H9 (cell line): ENCODE measurements at regions not wholly inside any gene's neighbourhood (a gene's known extent, or its start where the extent isn't known, plus 50 kb on each side); places are given as distances from the start of the nearest gene placed in this dataset.
A peak's percentile ranks its signal among the peaks of the same experiment; 100 is the strongest.
"Not testable (repeated sequence)": the region's sequence is repeated elsewhere in the genome, so short reads cannot be mapped to it uniquely, and the experiment has no call there.

Experiments used
- DNase-seq: peaks from one replicate; pipeline ENCODE4 v3.0.0-alpha.2; 2017
- H2AFZ ChIP-seq: one replicate; pipeline ENCODE4 v1.6.1; 2013; ENCODE audit warnings: mild to moderate bottlenecking, low read length, control low read depth, moderate library complexity
- H2AK5ac ChIP-seq: 2 replicates; pipeline ENCODE4 v1.6.1; 2013; ENCODE audit warnings: low read length, control low read depth, mixed read lengths; ENCODE audit not compliant: insufficient read length
- H2BK120ac ChIP-seq: one replicate; pipeline ENCODE4 v1.6.1; 2013; ENCODE audit warnings: low read depth, mild to moderate bottlenecking, low read length, control low read depth, inconsistent platforms; ENCODE audit not compliant: poor library complexity, severe bottlenecking
- H2BK12ac ChIP-seq: 2 replicates; pipeline ENCODE4 v1.6.1; 2013; ENCODE audit warnings: low read length, control low read depth, mixed read lengths, low read depth; ENCODE audit not compliant: insufficient read length
- H2BK15ac ChIP-seq: 2 replicates; pipeline ENCODE4 v1.6.1; 2013; ENCODE audit warnings: low read depth, low read length, control low read depth
- H2BK20ac ChIP-seq: one replicate; pipeline ENCODE4 v1.6.1; 2013; ENCODE audit warnings: low read depth, mild to moderate bottlenecking, low read length, control low read depth, inconsistent platforms; ENCODE audit not compliant: poor library complexity, severe bottlenecking
- H2BK5ac ChIP-seq: 2 replicates; pipeline ENCODE4 v1.6.1; 2013; ENCODE audit warnings: low read length, control low read depth, mixed read lengths; ENCODE audit not compliant: insufficient read length
- H3K14ac ChIP-seq: 2 replicates; pipeline ENCODE4 v1.6.1; 2013; ENCODE audit warnings: low read length, control low read depth; ENCODE audit not compliant: insufficient read depth
- H3K18ac ChIP-seq: 2 replicates; pipeline ENCODE4 v1.6.1; 2013; ENCODE audit warnings: low read depth, mild to moderate bottlenecking, mixed read lengths, low read length, control low read depth; ENCODE audit not compliant: insufficient read length
- H3K23ac ChIP-seq: 2 replicates; pipeline ENCODE4 v1.6.1; 2013; ENCODE audit warnings: low read length, control low read depth, mixed read lengths, low read depth; ENCODE audit not compliant: insufficient read length
- H3K23me2 ChIP-seq: 2 replicates; pipeline ENCODE4 v1.6.1; 2013; ENCODE audit warnings: low read depth, mild to moderate bottlenecking, mixed read lengths, low read length, control low read depth; ENCODE audit not compliant: insufficient read length, poor library complexity, severe bottlenecking
- H3K27ac ChIP-seq: 2 replicates; pipeline ENCODE4 v1.5.1; 2013; ENCODE audit warnings: low read length, control low read depth, mixed read lengths, low read depth; ENCODE audit not compliant: insufficient read length
- H3K27me3 ChIP-seq: 2 replicates; pipeline ENCODE4 v1.6.1; 2013; ENCODE audit warnings: low read length, control low read depth, inconsistent platforms; ENCODE audit not compliant: insufficient read depth
- H3K4ac ChIP-seq: 2 replicates; pipeline ENCODE4 v1.6.1; 2013; ENCODE audit warnings: low read depth, mild to moderate bottlenecking, control low read depth, inconsistent platforms, low read length, moderate library complexity
- H3K4me1 ChIP-seq: 2 replicates; pipeline ENCODE4 v1.6.1; 2013; ENCODE audit warnings: low read length, control low read depth, inconsistent platforms; ENCODE audit not compliant: insufficient read depth
- H3K4me2 ChIP-seq: 2 replicates; pipeline ENCODE4 v1.6.1; 2013; ENCODE audit warnings: low read length, control low read depth, mixed read lengths; ENCODE audit not compliant: insufficient read length, insufficient read depth
- H3K56ac ChIP-seq: 2 replicates; pipeline ENCODE4 v1.6.1; 2013; ENCODE audit warnings: low read depth, mild to moderate bottlenecking, mixed read lengths, low read length, control low read depth; ENCODE audit not compliant: insufficient read length
- H3K79me1 ChIP-seq: 2 replicates; pipeline ENCODE4 v1.6.1; 2013; ENCODE audit warnings: low read depth, mild to moderate bottlenecking, moderate library complexity, low read length, control low read depth, inconsistent platforms; ENCODE audit not compliant: insufficient read depth, poor library complexity, severe bottlenecking
- H3K79me2 ChIP-seq: 2 replicates; pipeline ENCODE4 v1.6.1; 2013; ENCODE audit warnings: low read length, control low read depth, inconsistent platforms; ENCODE audit not compliant: insufficient read depth
- H3K9ac ChIP-seq: 2 replicates; pipeline ENCODE4 v1.6.1; 2013; ENCODE audit warnings: low read length, control low read depth, mixed read lengths; ENCODE audit not compliant: insufficient read length; ENCODE audit errors: extremely low read depth
- H3K9me3 ChIP-seq: one replicate; pipeline ENCODE4 v1.6.1; 2013; ENCODE audit warnings: low read depth, low read length, inconsistent platforms; ENCODE audit not compliant: control insufficient read depth
- H3T11ph ChIP-seq: one replicate; pipeline ENCODE4 v1.6.1; 2013; ENCODE audit warnings: mild to moderate bottlenecking, low read length, control low read depth, inconsistent platforms
- H4K20me1 ChIP-seq: one replicate; pipeline ENCODE4 v1.6.1; 2013; ENCODE audit not compliant: control insufficient read depth, insufficient read length, insufficient read depth
- H4K5ac ChIP-seq: 2 replicates; pipeline ENCODE4 v1.6.1; 2013; ENCODE audit warnings: low read depth, mild to moderate bottlenecking, mixed read lengths, low read length, control low read depth; ENCODE audit not compliant: insufficient read length
- H4K8ac ChIP-seq: replicated peaks from 2 replicates; pipeline ENCODE4 v1.6.1; 2013; ENCODE audit warnings: low read length, control low read depth, mixed read lengths, low read depth; ENCODE audit not compliant: insufficient read length
- H4K91ac ChIP-seq: 2 replicates; pipeline ENCODE4 v1.6.1; 2013; ENCODE audit warnings: low read depth, mild to moderate bottlenecking, moderate library complexity, mixed read lengths, low read length, control low read depth; ENCODE audit not compliant: insufficient read length
- H3K27ac Mint-ChIP-seq, 3 experiments: 2 replicates in 2 of 3; 3 replicates in 1 of 3; pipeline ENCODE4 v1.8.0; 2020 to 2021; ENCODE audit warnings: mixed read lengths in 3 of 3, mild to moderate bottlenecking in 1 of 3, moderate library complexity in 1 of 3
- H3K27me3 Mint-ChIP-seq: 2 replicates; pipeline ENCODE4 v1.8.0; 2021; ENCODE audit warnings: low read depth, mild to moderate bottlenecking, moderate library complexity, mixed read lengths
- H3K36me3 Mint-ChIP-seq, 3 experiments: 2 replicates in 2 of 3; 3 replicates in 1 of 3; pipeline ENCODE4 v1.8.0; 2020 to 2021; ENCODE audit warnings: low read depth in 3 of 3, mixed read lengths in 3 of 3; ENCODE audit not compliant: insufficient read depth in 1 of 3
- H3K4me1 Mint-ChIP-seq, 2 experiments: 2 replicates each; pipeline ENCODE4 v1.8.0; 2020; ENCODE audit warnings: mixed read lengths in 2 of 2
- H3K4me3 Mint-ChIP-seq, 2 experiments: 2 replicates in 1 of 2; 3 replicates in 1 of 2; pipeline ENCODE4 v1.8.0; 2020 to 2021; ENCODE audit warnings: mild to moderate bottlenecking in 2 of 2, mixed read lengths in 2 of 2, moderate library complexity in 1 of 2
- H3K9me3 Mint-ChIP-seq, 2 experiments: 2 replicates in 1 of 2; 3 replicates in 1 of 2; pipeline ENCODE4 v1.8.0; 2020; ENCODE audit warnings: mild to moderate bottlenecking in 2 of 2, mixed read lengths in 2 of 2, moderate library complexity in 1 of 2
- CTCF ChIP-seq: fragments of 200-600 bp; sonication (generic); conservative IDR thresholded peaks from 3 replicates; pipeline ENCODE4 v1.8.0; 2021; ENCODE audit warnings: antibody characterized with exemption, mild to moderate bottlenecking
- WGBS: extraction: QIAGEN DNeasy Blood & Tissue Kit; methylation state at CpG from one replicate; pipeline ENCODE4 v1.1.7; 2013; ENCODE audit warnings: missing lambda C conversion rate, low lambda C conversion rate, mixed read lengths; ENCODE audit not compliant: insufficient read length; ENCODE audit errors: extremely low coverage; 5-methylcytosine and 5-hydroxymethylcytosine counted together

DNA sequence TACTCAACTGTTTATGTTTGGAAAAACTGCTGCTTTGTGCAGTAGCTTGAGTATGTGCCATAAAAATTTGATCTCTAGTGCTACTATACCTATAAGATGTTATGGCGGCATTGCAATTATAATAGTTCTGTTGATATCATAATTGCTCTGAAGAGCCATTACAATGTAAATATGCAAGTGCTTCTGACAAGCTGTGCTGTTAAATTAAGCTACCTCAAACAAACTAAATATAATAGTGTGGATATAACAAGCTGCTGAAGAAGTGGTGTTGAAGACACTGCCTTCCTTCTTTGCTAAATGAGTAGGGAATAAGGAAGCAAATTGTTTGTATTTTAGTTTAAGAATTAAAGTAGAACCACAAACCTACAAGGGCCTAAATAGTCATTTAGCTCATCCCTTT is 301.0 kb upstream of the MIS18BP1 start:
- Histone ChIP-seq H3K79me2 (no peaks in the 10 kb centered on the region), H3K79me1 (no peaks in the 10 kb centered on the region), H2BK15ac (no peak overlapping the region), H2AK5ac (no peak overlapping the region), H3K9me3 (no peaks in the 10 kb centered on the region), H3K14ac (no peak overlapping the region), H2AFZ (no peak overlapping the region), H3K18ac (no peak overlapping the region), H4K20me1 (no peaks in the 10 kb centered on the region), H3K9ac (no peak overlapping the region), H4K8ac (no peak overlapping the region), H3K4me1 (0 out of 2 replicates have a peak, but pooled peaks cover 2% of the 10 kb centered on the region), H4K91ac (no peak overlapping the region), H3K27ac (no peak overlapping the region), H3K23ac (no peak overlapping the region), H2BK120ac (no peak overlapping the region), H3T11ph (no peak overlapping the region), H3K23me2 (no peaks in the 10 kb centered on the region), H2BK12ac (no peak overlapping the region), H3K4me2 (no peak overlapping the region), H3K56ac (no peak overlapping the region), H2BK20ac (no peak overlapping the region), H3K4ac (no peak overlapping the region), H4K5ac (no peak overlapping the region), H3K27me3 (no peaks in the 10 kb centered on the region), H2BK5ac (no peak overlapping the region)
- no peak for TF ChIP-seq CTCF
- Mint-ChIP-seq H3K27me3 (peaks cover 6% of the 10 kb centered on the region), H3K9me3 (peaks cover 0 to 3% of the 10 kb centered on the region in 2 experiments; a peak in 3 of 5 replicates), H3K4me1 (peaks cover 25 to 29% of the 10 kb centered on the region in 2 experiments), H3K36me3 (peaks cover 0 to 2% (median 0%) of the 10 kb centered on the region in 3 experiments; a peak in 1 of 7 replicates), H3K27ac (no peak overlapping the region), H3K4me3 (no peak overlapping the region)
- no CpG with 5 or more reads among the region's 1 CpG for WGBS
- no peak for DNase-seq

DNA sequence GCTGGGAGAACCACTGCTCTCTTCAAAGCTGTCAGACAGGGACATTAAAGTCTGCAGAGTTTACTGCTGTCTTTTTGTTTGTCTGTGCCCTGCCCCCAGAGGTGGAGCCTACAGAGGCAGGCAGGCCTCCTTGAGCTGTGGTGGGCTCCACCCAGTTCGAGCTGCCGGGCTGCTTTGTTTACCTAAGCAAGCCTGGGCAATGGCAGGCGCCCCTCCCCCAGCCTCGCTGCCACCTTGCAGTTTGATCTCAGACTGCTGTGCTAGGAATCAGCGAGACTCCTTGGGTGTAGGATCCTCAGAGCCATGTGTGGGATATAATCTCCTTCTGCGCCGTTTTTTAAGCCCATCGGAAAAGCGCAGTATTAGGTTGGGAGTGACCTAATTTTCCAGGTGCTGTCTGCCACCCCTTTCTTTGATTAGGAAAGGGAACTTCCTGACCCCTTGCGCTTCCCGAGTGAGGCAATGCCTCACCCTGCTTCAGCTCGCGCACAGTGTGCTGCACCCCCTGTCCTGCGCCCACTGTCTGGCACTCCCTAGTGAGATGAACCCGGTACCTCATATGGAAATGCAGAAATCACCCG is 298.3 kb upstream of the MIS18BP1 start:
- not testable (repeated sequence) for H3K9me3 ChIP-seq, H4K20me1 ChIP-seq, H2BK5ac ChIP-seq, H3K79me2 ChIP-seq, H3K36me3 Mint-ChIP-seq, H3K27me3 ChIP-seq, H2BK20ac ChIP-seq, DNase-seq, H3K27me3 Mint-ChIP-seq, H3T11ph ChIP-seq, H4K91ac ChIP-seq, H3K9me3 Mint-ChIP-seq, H3K79me1 ChIP-seq, H2BK120ac ChIP-seq, H2BK15ac ChIP-seq, H3K27ac ChIP-seq, H2AFZ ChIP-seq, H2AK5ac ChIP-seq, H2BK12ac ChIP-seq, H4K8ac ChIP-seq, H3K56ac ChIP-seq, H4K5ac ChIP-seq, H3K4me1 ChIP-seq, H3K4ac ChIP-seq, H3K23me2 ChIP-seq, H3K23ac ChIP-seq
- Mint-ChIP-seq H3K4me1 (peaks cover 25 to 29% of the 10 kb centered on the region in 2 experiments), H3K4me3 (peak overlapping the region; percentile 83 to 85), H3K27ac (peak overlapping the region; percentile 81 to 95 (median 93))
- Histone ChIP-seq H3K9ac (peak overlapping the region; percentile 42), H3K18ac (peak overlapping the region; percentile 58), H3K14ac (peak overlapping the region; percentile 71; the same call in 1 of the 2 replicates), H3K4me2 (peak overlapping the region; percentile 79)
- no CpG with 5 or more reads among the region's 16 CpGs for WGBS
